GM10266 (cell line): ENCODE measurements at regions not wholly inside any gene's neighbourhood (a gene's known extent, or its start where the extent isn't known, plus 50 kb on each side); places are given as distances from the start of the nearest gene placed in this dataset.

Experiments used
- DNase-seq: peaks from one replicate; pipeline ENCODE4 v3.0.0; 2012; ENCODE audit errors: extremely low spot score
- TF ChIP-seq, protein P1 (sequence below): IDR thresholded peaks from 2 replicates; pipeline ENCODE4 v1.5.1; 2012; ENCODE audit warnings: mild to moderate bottlenecking, low read depth; ENCODE audit not compliant: control insufficient read depth, insufficient read depth; ENCODE audit errors: missing control alignments

DNA sequence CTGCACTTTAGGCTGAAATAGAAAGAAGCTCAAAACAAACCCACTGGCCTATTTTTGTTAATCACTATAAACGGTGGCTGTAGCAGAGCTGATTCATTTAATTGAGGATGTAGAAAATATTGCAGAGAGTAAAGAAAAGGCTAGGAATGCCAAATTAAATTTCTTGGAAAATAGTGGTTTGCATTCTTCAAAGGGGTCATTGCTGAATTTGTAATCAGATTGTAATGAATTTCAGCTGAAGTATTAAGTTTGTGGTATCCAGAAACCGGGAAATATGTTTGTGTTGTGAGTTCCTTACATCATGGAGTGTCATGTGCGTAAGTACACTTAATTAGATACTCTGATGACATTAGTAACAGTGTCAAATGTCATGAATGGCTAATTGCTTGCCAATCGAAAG is 203.0 kb downstream of the SAMD5 start:
- TF ChIP-seq, protein P1, sequence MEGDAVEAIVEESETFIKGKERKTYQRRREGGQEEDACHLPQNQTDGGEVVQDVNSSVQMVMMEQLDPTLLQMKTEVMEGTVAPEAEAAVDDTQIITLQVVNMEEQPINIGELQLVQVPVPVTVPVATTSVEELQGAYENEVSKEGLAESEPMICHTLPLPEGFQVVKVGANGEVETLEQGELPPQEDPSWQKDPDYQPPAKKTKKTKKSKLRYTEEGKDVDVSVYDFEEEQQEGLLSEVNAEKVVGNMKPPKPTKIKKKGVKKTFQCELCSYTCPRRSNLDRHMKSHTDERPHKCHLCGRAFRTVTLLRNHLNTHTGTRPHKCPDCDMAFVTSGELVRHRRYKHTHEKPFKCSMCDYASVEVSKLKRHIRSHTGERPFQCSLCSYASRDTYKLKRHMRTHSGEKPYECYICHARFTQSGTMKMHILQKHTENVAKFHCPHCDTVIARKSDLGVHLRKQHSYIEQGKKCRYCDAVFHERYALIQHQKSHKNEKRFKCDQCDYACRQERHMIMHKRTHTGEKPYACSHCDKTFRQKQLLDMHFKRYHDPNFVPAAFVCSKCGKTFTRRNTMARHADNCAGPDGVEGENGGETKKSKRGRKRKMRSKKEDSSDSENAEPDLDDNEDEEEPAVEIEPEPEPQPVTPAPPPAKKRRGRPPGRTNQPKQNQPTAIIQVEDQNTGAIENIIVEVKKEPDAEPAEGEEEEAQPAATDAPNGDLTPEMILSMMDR: no peak

DNA sequence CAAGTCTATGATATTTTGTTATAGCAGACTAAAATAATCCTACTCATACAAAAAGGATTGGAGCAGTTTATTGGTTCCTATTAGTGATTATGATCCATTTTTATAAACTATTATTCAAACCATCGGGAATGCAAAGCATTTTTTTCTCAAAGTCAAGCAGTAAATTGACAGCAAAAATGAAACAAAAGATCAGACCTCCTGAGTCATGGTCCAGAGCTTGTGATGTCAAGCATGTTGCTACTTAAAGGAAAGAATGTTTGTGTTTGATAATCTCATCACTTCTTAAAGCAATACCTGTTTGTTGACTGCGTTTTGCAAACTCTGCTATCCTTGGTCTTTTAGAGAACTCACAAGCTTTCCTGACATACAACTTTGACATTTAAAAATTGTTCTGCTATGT is 204.4 kb downstream of the SAMD5 start:
- TF ChIP-seq, protein P1: no peak
- DNase-seq: no peak

More for the DNA sequence above, 203.0 kb downstream of the SAMD5 start:
- DNase-seq: no peak

DNA sequence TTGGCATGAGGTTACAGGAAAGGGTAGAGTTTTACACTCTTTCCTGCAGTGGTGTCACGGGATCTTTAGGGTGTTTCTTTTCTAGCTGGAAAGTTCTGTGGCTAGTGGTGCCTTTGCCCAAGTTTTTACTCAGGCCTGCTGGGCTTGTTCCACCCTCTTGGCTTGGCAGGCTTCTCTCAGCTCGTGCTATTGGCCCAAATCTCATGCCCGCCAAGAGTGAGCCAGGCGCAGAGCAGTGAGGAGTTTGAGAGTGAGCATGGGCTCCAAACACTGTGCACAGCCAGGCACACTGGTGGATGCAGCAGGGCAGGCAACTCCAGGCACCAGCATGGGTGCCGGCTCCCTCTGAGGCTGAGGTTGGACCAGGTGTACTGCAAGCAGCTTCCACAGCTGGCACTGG is 206.5 kb downstream of the SAMD5 start:
- DNase-seq: no peak
- TF ChIP-seq, protein P1: no peak

DNA sequence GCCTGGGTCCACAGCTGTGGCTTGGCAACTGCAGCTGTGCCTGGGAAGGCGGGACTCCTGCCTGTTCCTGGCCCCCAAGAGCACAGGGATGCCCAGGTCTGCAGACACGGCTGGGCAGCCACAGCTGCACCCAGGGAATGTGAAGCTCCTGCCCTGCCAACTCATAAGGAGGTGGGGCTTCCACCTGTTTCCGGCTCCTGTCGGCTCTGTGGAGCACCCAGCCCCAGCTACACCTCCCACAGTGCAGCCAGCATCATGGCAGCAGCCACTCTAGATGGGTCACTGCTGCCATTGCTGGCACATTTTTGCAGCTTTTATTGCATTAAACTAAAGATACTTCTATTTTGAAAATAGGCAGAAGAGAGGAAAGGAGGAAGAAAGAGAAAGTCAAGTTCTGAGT is 207.9 kb downstream of the SAMD5 start:
- TF ChIP-seq, protein P1: no peak
- no peak for DNase-seq

DNA sequence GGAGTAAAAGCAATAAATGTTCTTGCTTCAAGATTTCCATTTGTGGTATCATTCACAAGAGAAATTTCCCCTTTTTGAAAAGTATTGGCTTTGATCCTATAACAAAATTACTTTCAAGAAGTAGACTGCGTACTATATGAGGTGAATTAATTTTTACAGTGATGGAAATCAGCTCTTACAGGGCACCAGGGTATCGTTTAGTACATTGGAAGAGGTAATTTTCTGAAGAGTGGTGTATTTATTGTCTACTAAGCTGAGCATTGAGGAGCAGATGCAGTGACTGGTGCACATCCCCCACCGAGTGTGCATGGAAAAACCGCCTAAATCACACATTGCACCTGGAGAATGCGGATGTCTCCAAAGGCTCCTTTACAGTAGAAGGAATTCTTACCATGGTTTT is 209.5 kb downstream of the SAMD5 start:
- DNase-seq: no peak

DNA sequence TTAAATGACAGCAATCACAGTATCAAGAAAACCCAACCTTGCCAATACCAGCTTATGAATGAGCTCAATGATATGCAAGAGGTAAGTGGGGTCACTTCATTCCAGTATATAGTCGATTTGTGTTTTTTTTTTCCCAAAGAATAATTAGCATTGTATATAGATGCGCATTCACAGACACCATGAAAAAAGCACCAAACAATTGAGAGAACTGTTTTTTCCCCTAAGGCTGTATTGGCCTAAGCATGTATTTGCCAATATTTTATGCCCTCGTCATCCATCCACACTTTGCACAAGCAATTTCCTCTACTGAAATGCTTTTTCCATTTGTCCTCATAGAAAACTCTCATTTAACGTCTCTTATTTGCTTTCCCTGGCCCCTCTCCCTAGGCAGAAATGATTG is 213.7 kb downstream of the SAMD5 start:
- TF ChIP-seq, protein P1: no peak
- DNase-seq: no peak

More for the DNA sequence above, 209.5 kb downstream of the SAMD5 start:
- TF ChIP-seq, protein P1: no peak

DNA sequence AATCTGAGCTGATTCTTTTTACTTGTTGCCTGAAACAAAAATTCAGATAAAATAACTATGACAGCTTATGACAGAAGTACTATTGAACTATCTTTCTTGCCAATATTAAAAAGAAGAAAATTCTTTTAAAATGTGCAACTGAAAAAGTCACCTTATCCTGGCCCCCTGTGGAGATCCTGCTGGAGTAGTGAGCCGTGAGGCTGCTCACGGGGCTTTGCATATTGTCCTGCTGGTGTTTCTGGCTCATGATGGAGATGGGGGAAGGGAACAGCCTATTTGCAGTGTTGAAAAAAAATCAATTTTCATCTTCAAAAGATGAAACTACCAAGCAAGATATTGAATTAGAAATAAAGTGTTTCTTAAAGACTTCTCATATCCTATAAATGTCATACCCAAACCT is 216.0 kb downstream of the SAMD5 start:
- TF ChIP-seq, protein P1: no peak
- no peak for DNase-seq
